ENCODE measurements at regions not wholly inside any gene's neighbourhood (a gene's known extent, or its start where the extent isn't known, plus 50 kb on each side); places are given as distances from the start of the nearest gene placed in this dataset.

GRCh38 chr3:104745313-104745712 is 621.4 kb upstream of the ALCAM start:
- no peak for DNase-seq

GRCh38 chr3:104746056-104746455 is 620.7 kb upstream of the ALCAM start:
- no peak for DNase-seq

GRCh38 chr3:104750581-104750980 is 616.1 kb upstream of the ALCAM start:
- peak; percentile 31 for DNase-seq

- no peak for DNase-seq
Measured at GRCh38 chr3:104755791-104756190, 610.9 kb upstream of the ALCAM start.

GRCh38 chr3:104763007-104763406 is 603.7 kb upstream of the ALCAM start:
- DNase-seq = no peak

GRCh38 chr3:104764496-104764895 is 602.2 kb upstream of the ALCAM start:
- DNase-seq = no peak

- DNase-seq = no peak
Measured at GRCh38 chr3:104768886-104769285, 597.8 kb upstream of the ALCAM start.

GRCh38 chr3:104779324-104779723 is 587.4 kb upstream of the ALCAM start:
- DNase-seq = no peak

- no peak for DNase-seq
Measured at GRCh38 chr3:104781112-104781511, 585.6 kb upstream of the ALCAM start.

GRCh38 chr3:104785947-104786346 is 580.8 kb upstream of the ALCAM start:
- no peak for DNase-seq

- no peak for DNase-seq
Measured at GRCh38 chr3:104787306-104787705, 579.4 kb upstream of the ALCAM start.

GRCh38 chr3:104788807-104789206 is 577.9 kb upstream of the ALCAM start:
- DNase-seq = no peak

- DNase-seq = no peak
Measured at GRCh38 chr3:104791331-104791730, 575.4 kb upstream of the ALCAM start.

GRCh38 chr3:104796556-104796955 is 570.2 kb upstream of the ALCAM start:
- DNase-seq = no peak

- DNase-seq = no peak
Measured at GRCh38 chr3:104805042-104805441, 561.7 kb upstream of the ALCAM start.

- no peak for DNase-seq
Measured at GRCh38 chr3:104805508-104805907, 561.2 kb upstream of the ALCAM start.

GRCh38 chr3:104810896-104811295 is 555.8 kb upstream of the ALCAM start:
- DNase-seq = no peak

GRCh38 chr3:104816008-104816407 is 550.7 kb upstream of the ALCAM start:
- no peak for DNase-seq

- DNase-seq = no peak
Measured at GRCh38 chr3:104816716-104817115, 550.0 kb upstream of the ALCAM start.

GRCh38 chr3:104819333-104819732 is 547.4 kb upstream of the ALCAM start:
- DNase-seq = no peak

GRCh38 chr3:104820959-104821358 is 545.8 kb upstream of the ALCAM start:
- DNase-seq = no peak

GRCh38 chr3:104825116-104825515 is 541.6 kb upstream of the ALCAM start:
- DNase-seq = no peak

- no peak for DNase-seq
Measured at GRCh38 chr3:104831071-104831470, 535.6 kb upstream of the ALCAM start.

- no peak for DNase-seq
Measured at GRCh38 chr3:104832530-104832929, 534.2 kb upstream of the ALCAM start.

- DNase-seq = no peak
Measured at GRCh38 chr3:104835376-104835775, 531.3 kb upstream of the ALCAM start.
